Adrenal gland (tissue), 5 donors: ENCODE measurements at regions not wholly inside any gene's neighbourhood (a gene's known extent, or its start where the extent isn't known, plus 50 kb on each side); places are given as distances from the start of the nearest gene placed in this dataset.

Source experiments
- POLR2A ChIP-seq, 2 donors: fragments of 450-650 bp; IDR thresholded peaks; one replicate each; pipeline ENCODE4 v1.6.1; 2017; ENCODE audit warnings: antibody characterized with exemption in 2 of 2, mild to moderate bottlenecking in 2 of 2, moderate library complexity in 1 of 2
- TF ChIP-seq, protein P1 (sequence below), 6 experiments: fragments of 450-650 bp in 4 of 6; fragments of 200-600 bp in 2 of 6; sonication (generic) in 1 of 6; IDR thresholded peaks; 1 replicate in 5 of 6; 2 replicates in 1 of 6; pipeline versions ENCODE4 v1.5.1 to v1.8.0; 2016 to 2021; ENCODE audit warnings: antibody characterized with exemption in 6 of 6, mild to moderate bottlenecking in 2 of 6, moderate library complexity in 1 of 6
- donor health status: DM: no; HTN: no; CAD: no.

DNA sequence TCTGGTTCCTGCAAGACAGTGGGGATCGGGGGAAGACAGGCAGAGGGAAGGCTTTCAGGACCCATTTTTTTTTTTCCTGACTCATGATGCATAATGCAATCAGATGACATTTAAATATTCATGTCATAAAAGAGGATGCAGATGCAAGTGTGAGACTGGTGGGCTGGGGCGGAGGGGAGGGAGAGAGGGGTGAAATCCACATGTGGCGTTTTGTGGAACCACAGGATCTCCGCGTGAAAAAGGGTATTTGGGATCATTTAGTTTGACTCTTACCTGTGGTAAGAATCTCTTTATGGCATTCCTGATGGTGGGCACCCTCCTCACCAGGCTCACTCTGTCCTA is 249.3 kb upstream of the CSF3R start:
- TF ChIP-seq, protein P1, sequence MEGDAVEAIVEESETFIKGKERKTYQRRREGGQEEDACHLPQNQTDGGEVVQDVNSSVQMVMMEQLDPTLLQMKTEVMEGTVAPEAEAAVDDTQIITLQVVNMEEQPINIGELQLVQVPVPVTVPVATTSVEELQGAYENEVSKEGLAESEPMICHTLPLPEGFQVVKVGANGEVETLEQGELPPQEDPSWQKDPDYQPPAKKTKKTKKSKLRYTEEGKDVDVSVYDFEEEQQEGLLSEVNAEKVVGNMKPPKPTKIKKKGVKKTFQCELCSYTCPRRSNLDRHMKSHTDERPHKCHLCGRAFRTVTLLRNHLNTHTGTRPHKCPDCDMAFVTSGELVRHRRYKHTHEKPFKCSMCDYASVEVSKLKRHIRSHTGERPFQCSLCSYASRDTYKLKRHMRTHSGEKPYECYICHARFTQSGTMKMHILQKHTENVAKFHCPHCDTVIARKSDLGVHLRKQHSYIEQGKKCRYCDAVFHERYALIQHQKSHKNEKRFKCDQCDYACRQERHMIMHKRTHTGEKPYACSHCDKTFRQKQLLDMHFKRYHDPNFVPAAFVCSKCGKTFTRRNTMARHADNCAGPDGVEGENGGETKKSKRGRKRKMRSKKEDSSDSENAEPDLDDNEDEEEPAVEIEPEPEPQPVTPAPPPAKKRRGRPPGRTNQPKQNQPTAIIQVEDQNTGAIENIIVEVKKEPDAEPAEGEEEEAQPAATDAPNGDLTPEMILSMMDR (IDR thresholded peaks at IDR 0.05): no peak
- no peak for TF ChIP-seq POLR2A (IDR thresholded peaks at IDR 0.05)
